ENCODE measurements at regions not wholly inside any gene's neighbourhood (a gene's known extent, or its start where the extent isn't known, plus 50 kb on each side); places are given as distances from the start of the nearest gene placed in this dataset.
A peak's percentile ranks its signal among the peaks of the same experiment; 100 is the strongest.
"Not testable (repeated sequence)": the region's sequence is repeated elsewhere in the genome, so short reads cannot be mapped to it uniquely, and the experiment has no call there.

- DNase-seq (ENCODE audit: low read depth in 2 of 2): no peak
Observed at GRCh38 chr2:237196409-237196808, 110.7 kb downstream of the COPS8 start.

GRCh38 chr2:237196866-237197618 is 111.4 kb downstream of the COPS8 start:
- peak in 1 of 2 donors; percentile 40 for DNase-seq (ENCODE audit: low read depth in 2 of 2)

- no peak for DNase-seq (ENCODE audit: low read depth in 2 of 2)
Observed at GRCh38 chr2:237198164-237198855, 112.6 kb downstream of the COPS8 start.

- DNase-seq (ENCODE audit: low read depth in 2 of 2): no peak
Observed at GRCh38 chr2:237199082-237199481, 113.4 kb downstream of the COPS8 start.

- no peak for DNase-seq (ENCODE audit: low read depth in 2 of 2)
Observed at GRCh38 chr2:237199577-237199976, 113.9 kb downstream of the COPS8 start.

- DNase-seq (ENCODE audit: low read depth in 2 of 2): no peak
Observed at GRCh38 chr2:237200462-237200861, 114.8 kb downstream of the COPS8 start.

- peak in 1 of 2 donors; percentile 17 for DNase-seq (ENCODE audit: low read depth in 2 of 2)
Observed at GRCh38 chr2:237201461-237202287, 116.0 kb downstream of the COPS8 start.

- DNase-seq (ENCODE audit: low read depth in 2 of 2): no peak
Observed at GRCh38 chr2:237202288-237203030, 116.8 kb downstream of the COPS8 start.

GRCh38 chr2:237205043-237205541 is 119.4 kb downstream of the COPS8 start:
- no peak for DNase-seq (ENCODE audit: low read depth in 2 of 2)

- no peak for DNase-seq (ENCODE audit: low read depth in 2 of 2)
Observed at GRCh38 chr2:237205561-237205971, 119.9 kb downstream of the COPS8 start.

GRCh38 chr2:237207646-237208045 is 122.0 kb downstream of the COPS8 start:
- DNase-seq (ENCODE audit: low read depth in 2 of 2): no peak

GRCh38 chr2:237208373-237209260 is 122.9 kb downstream of the COPS8 start:
- DNase-seq (ENCODE audit: low read depth in 2 of 2): no peak

- no peak for DNase-seq (ENCODE audit: low read depth in 2 of 2)
Observed at GRCh38 chr2:237209885-237210284, 124.2 kb downstream of the COPS8 start.

- DNase-seq (ENCODE audit: low read depth in 2 of 2): no peak
Observed at GRCh38 chr2:237210297-237210696, 124.6 kb downstream of the COPS8 start.

GRCh38 chr2:237210763-237211162 is 125.1 kb downstream of the COPS8 start:
- no peak for DNase-seq (ENCODE audit: low read depth in 2 of 2)

- DNase-seq (ENCODE audit: low read depth in 2 of 2): not testable (repeated sequence)
Observed at GRCh38 chr2:237212356-237213279, 126.9 kb downstream of the COPS8 start.

- DNase-seq (ENCODE audit: low read depth in 2 of 2): no peak
Observed at GRCh38 chr2:237213315-237214022, 127.8 kb downstream of the COPS8 start.

GRCh38 chr2:237214030-237214675 is 128.5 kb downstream of the COPS8 start:
- no peak for DNase-seq (ENCODE audit: low read depth in 2 of 2)
